Pons (tissue), 1 donor: ENCODE measurements at regions not wholly inside any gene's neighbourhood (a gene's known extent, or its start where the extent isn't known, plus 50 kb on each side); places are given as distances from the start of the nearest gene placed in this dataset.

Experiments used
- DNase-seq: peaks from one replicate; pipeline ENCODE4 v3.0.0-alpha.2; 2016; ENCODE audit warnings: low spot score

DNA sequence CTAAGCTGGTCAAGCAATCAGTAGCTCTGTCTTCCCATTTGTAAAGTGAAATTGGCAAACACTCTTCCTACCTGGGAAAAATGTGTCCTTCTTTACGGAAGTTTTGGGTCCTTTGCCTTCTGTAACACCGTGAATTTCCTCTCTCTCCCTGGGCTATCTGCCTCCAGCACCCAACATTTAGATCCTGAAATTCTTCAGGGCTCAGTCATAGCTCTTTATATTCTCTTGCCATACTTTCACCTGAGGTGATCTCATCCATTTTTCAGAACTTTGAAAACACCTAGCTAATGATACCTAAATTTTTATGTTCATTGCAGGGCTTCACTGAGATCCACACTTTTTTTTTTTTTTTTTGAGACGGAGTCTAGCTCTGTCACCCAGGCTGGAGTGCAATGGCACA is 1042.2 kb downstream of the DIAPH3 start:
- no peak for DNase-seq

DNA sequence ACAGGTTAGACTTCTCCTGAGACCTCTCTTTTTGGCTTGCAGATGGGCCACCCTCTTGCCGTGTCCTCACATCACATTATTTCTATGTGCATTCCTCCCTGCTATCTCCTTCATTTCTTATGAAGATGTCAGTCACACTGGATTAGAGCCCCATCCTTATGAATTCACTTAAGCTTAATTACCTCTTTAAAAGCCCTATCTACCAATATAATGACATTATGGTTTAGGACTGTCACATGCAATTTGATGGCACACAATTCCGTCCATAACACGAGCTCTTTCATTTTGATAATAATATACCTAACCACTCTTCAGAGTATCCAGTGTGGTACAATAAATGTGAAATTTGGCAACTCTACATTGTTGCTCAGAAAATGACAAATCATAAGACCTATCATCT is 1037.3 kb downstream of the DIAPH3 start:
- no peak for DNase-seq

DNA sequence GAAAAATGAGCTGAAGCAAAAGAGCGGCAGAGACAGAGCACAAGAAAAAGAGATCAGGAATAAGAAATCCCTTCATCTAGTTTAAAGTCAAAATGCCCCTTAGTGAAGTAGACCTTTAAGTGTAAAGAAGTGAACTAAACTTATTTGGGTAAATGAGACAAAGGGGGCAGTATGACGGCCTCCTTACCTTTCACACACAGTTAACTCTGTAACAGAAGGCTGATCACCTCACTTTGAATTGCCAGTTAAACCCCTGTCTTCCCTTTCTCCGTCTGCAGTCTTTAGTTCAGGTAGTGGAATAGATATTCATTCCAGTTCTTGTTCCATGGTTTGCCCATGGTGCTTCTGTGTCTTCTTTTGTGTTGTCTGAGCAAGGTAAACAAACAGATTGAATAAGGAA is 1029.8 kb downstream of the DIAPH3 start:
- DNase-seq: no peak

DNA sequence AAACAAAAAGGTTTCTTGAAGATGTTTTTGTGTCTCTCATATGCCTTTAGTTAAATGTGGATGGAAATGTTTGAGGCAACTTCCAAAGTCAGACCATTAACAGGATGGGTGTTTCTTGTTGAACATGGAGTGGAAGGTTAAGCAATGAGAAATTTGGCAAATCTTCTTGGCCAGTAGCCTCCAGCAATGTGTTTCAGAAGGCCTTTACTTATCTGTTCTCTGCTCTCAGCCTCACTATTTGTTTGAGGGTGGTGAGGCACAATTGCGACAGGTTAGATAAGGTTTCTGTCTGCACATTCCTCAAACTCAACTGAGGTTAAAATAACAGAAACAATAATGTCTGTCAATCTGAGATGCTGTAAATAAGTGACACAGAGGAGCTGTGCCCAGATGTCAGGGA is 1019.0 kb downstream of the DIAPH3 start:
- no peak for DNase-seq

DNA sequence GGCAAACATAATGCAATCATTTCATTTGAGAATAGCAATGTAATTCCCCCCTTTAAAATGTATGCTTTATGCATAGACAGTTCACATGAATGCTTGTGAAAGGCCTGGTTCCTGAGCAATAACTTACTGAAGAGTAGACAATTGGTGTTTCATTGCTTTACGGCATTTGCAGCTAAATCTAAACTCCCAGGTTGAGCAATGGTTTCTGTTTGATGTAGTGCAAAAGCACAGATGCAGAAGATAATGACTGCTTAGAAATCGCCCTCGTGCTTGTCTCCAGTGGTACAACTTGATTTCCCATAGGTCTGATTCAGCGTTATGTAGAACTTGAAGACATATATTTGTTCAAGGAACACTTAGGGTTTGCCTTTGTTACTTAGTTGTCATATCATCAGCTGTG is 1018.3 kb downstream of the DIAPH3 start:
- no peak for DNase-seq

DNA sequence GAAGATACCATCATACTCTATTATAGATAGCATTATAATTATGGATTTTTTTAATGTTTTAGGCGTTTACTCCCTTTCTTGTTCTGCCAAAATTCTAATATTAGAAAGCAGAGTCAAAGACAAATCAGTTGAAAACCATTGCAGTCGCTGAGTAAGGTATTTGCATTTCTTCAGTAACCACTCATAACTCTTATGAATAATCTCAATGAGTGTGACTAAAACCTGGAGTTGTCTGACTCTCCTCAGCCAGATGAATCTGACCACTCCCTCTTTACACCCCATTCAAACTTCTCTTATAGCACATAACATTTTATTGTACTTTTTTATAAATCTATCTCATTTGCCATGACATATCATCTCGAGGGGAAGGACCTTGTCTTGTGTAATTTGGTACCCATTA is 1006.5 kb downstream of the DIAPH3 start:
- DNase-seq: no peak

DNA sequence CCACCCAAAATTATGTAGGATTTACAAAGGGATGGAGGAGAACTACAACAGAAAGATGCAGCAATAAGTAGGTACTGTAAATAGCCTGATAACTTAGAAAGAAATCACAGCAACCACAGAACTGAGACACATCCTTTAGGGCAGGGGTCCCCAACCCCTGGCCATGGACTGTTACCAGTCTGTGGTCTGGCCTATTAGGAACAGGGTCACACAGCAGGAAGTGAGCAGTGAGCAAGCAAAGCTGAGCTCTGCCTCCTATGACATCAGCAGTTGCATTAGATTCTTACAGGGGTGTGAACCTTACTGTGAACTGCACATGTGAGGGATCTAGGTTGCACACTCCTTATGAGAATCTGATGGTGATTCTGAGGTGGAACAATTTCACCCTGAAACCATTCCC is 997.6 kb downstream of the DIAPH3 start:
- no peak for DNase-seq

DNA sequence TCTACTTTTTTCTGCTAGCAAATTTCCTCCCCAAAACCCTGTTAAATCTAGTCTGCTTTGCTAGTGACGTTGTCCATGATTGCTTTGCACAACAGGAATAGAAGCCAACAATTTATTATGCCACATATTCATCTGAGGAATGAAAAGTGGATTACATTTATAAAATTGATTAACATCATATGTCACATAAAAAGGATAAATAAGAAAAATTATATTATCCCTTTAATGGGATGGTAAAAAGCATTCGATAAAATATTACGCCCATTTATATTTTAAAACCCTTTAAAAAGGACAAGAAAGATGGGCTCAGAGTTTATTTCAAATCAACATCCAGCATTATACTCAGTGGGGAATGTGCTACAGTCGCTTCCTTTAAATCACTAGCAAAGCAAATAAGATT is 991.7 kb downstream of the DIAPH3 start:
- DNase-seq: no peak

DNA sequence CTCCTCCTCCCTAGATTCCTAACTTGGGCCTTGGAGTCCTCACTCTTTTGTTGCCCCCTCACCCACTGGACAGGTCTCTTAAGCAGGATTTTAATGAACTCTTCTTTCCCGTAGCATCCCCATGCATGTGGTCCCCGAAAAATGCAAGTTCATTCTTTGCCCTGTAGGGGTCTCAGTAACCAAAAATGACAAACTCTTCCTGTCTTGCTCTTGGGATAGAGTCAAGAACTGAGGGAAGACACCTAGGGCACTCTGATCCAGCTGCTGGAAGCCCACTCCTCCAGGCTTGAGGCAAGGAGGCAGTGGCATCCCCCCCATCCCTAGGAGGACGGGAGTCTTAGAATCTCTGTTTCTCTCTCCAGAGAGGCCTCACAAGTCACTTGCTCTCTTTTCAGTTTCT is 987.0 kb downstream of the DIAPH3 start:
- no peak for DNase-seq

DNA sequence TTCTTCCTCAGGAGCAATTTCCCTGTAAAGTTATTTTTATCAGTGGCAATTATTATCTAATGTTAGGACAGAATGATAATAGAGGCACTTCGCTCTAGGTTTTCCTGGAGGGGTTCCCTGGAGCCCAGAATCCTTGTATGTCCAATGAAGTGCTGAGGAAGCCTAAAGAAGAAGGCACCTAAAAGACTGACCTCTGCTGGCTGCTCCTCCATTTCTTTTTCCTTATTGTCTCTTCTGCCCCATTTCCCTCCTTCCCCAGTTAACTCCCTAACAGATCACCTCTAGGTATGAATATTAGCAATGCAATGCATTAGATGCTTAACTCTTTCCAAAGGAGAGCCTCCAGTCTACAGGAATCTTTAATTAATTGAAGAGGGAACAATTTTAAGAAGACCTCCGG is 985.4 kb downstream of the DIAPH3 start:
- DNase-seq: peak; percentile 12

DNA sequence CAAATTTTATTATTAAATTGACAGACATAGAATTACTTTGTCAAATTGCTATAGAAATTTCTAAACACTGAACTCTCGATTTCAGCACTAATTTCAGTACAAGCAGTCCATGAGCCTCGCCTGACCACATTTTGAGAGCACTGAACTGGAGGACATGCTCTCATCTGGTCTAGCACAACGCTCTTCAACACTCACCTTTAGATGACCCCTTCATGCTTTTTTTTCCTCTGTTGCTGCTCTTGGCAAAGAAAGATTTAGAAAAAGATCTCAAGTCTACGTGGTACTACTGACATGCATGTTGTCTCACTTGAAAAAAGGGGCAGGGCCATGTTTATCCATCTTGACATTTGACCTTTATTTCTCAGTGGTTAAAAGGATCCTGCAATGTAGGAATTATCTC is 981.5 kb downstream of the DIAPH3 start:
- no peak for DNase-seq

DNA sequence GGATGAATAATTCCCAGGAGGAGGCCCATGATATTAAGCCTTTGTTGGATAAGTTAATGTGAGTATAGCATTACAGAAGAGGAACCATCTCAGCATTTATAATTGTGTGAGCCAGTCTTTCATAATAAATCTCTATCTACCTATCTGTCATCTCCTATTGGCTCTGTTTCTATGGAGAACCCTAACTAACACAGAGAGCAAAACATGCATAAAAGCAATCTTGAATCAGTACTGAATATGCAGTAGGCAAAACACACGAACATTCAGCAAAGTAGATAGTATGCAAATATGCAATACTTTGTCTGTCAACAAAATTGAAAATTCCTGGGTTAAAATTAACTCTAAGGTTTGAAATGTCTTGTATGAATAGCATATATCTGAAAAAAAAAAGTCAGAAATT is 966.3 kb downstream of the DIAPH3 start:
- DNase-seq: no peak

DNA sequence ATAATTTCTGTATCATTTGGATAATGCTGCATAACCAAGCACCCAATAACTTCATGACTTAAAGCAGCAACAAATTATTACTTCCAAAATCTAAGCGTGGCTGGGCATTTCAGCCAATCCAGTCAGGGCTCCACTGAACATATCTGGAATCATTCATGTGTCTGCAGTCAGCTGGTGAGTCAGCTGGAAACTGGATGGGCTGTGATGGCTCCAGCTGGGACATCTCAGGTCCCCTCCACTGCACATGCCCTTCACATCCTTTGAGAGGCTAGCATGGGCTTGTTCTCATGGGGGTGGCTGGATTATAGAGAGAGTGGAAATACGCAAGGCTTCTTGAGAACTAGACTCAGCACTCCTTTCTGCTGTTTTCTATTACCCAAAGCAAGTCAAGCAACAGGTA is 961.9 kb downstream of the DIAPH3 start:
- no peak for DNase-seq

DNA sequence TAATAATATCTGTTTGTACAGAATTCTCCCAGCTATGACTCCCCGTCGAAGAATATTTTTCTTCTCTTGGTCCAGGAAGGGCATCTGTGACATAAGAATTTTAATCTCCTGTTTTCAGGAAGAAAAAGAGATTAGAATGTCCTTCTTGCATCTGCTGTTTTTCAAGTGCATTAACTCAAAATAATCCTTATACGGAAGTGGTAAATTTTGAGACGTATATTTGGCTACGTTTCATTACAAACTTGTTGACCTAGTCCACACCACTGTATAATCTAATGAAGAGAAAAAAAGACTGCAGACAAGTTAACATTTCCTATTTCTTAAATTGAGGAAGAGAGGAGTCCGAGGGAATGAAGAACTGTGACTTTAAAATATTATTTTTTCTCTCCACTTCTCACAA is 959.9 kb downstream of the DIAPH3 start:
- DNase-seq: no peak

DNA sequence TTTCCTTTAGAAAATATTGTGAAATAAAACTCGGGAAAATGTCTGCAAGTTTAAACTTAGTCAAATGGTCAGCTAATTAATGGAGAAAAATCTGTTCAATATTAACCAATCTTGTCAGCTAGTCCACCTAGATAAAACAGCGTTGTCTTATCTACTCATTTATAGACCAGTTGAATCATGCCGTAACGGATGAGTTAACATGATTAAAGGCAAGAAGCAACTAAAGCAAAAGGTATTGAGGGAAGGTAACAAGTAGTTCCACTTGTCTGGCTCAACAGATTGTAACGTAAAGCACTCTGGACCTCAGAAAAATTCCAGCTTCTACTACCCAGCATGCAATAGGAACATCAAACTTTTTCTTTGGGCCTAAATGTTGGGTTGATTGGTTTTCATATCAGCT is 958.2 kb downstream of the DIAPH3 start:
- DNase-seq: no peak

DNA sequence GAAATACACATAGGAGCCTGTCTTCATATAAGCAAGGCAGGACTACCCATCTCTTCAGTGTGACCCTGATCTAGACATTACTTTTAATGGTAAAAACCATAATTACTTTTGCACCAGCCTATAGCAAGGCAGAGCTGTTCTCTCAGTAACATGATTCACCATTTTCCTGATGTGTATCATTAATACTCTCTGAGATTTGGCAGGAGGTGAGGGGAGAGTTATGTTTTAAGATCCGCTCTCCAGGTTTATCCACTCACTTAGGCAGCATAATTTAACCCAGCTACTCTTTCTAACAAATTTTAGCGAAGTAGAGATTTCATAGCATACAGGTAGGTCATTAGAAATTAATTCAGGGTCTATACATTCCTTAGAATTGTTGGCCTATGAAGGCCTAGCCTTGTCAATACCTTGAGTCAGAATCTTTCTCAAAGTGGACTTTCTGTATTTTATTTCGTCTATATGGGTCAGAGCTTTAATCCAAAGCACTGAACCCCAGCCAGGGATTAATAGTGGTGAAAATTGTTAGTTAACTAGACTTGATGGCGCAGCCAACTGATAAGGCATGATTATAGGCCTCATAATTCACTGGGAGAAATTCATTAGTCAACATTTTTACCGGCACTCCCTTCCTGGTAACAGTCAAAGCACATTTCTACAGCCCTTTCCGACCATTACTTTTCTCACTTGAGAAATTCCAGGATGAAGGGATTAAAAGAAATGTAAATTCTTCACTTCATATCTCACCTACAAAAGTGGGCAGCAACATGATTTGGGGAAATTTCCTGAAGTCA is 955.1 kb downstream of the DIAPH3 start:
- no peak for DNase-seq

DNA sequence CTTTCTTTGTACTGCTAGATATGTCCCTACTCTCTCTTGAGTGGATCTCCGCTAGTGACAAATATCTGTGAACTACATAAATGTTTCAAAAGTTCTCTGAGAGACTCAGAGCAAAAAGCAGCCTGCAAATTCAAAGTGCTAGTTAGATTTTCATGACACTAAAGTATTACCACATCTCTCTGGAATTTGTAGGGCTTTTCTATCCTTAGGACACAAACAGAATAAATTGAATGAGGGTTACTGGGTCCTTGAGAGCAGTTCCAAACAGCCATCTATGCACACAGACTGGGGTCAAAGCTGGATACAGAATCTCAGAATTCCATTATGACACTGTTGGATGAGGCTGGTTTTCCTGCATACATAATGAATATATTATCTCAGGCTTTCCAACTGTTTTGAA is 953.2 kb downstream of the DIAPH3 start:
- no peak for DNase-seq

DNA sequence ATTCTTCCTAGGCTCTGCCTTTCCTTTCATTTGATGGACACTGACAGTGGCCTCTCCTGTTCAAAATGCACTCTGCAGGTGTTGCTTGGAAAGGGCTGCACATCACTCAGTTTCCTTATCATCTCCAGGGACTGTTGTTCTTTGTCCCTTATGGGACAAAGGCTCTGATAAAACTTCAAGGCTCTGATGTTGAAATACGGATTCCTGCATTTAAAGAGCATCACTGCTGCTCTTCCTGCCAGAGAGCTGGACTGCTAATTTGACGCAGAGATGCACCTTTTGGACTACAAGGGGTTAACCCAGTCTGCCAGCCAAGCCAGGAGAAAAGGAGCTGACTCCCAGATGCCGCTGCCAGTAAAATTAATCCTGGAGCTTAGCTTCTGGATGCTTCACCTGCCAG is 952.1 kb downstream of the DIAPH3 start:
- DNase-seq: no peak

DNA sequence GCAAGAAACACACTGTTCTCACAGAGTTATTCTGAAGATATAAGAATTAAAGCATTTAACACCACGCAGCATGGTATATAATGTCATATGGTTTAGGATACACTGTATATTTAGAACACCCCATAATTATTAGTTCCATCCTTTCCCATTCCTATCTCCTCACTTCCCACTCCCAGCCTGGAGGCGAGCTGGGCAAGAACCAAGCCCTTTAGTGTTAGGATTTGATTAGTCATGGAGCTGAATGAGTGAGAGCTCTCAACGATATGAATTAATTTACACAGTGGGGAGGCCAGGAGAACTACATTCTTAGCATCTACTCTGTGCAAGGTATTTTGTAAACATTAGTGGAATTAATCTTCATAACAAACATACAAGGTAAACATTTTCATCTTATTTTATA is 934.3 kb downstream of the DIAPH3 start:
- no peak for DNase-seq

DNA sequence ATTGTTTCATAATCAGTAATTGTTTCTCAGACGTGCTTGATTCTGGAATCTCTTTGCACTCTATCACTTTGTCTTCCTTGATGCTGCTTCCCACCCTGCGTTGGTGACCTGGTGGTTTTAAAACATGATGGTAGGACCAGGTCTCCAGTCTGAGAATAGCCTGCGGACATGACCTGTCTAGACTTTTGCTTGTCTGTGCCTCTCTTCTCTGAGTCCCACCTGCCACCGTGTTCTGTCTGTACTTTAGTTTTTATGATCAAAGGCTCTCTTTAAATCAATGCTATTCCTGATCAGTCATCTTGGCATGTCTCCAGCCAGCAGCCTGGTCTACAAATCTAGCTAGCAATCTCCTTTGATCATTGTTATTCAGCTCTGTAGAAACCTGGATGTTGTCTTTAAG is 933.9 kb downstream of the DIAPH3 start:
- no peak for DNase-seq

DNA sequence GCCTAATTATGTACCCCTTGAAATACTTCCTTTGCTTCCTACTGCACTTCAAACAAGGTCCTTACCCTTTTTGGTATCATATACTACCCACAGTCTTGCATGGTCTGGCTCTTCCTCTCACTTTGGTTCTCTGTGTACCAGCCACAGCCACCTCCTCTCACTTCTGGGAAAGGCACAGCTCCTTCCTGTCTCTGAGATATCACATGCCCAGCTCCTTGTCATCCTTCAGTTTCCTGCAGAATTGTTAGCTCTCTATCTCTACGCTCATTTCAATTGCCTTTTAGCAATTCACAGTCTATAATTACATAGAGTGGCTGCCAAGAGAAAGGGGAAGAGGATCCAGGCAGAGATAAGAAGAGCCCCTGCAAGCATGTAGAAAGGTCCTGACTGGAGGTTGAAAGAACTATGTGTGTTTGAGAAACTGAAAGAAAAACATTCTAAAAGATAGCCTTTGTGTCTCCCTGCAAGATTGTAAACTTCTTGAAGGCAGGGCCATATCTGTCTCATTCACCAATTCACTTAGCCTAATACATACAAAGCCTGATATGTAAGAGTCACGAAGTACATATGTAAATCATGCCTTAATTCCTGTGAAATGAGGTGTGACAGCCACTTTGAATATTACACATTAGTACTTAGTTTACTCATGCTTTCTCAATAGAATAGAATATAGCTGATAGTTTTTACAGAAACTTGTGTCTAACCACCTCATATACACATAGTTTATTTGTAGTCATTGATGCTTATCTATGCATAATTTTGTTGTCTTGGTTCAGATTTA is 933.1 kb downstream of the DIAPH3 start:
- no peak for DNase-seq

DNA sequence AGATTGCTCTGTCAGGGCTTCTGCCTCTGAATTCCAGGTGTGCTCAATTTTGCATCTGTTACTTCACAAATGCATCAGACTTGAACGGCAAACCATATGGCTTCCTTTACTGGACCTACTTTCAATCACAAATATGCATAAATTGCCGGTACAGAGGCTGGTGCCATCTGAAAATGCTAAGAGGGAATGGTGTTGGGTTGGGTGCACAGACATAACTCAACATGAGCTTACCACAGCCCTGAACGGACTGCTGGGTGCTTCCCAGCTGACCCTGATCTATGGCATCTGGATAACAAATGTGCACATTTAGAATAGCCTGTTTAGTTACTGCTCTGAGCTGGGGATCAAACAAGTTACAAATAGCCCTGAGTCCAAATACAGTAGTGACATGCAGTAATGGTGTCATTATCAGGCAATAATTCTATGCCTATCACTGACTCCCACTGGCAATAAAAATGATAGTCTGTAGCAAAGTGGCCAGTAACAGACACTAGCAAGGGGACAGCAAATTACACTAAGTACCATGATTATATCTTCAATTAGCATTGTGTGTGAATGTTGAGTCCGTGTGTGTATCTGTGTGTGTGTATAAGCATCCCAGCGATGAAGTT is 927.3 kb downstream of the DIAPH3 start:
- no peak for DNase-seq

DNA sequence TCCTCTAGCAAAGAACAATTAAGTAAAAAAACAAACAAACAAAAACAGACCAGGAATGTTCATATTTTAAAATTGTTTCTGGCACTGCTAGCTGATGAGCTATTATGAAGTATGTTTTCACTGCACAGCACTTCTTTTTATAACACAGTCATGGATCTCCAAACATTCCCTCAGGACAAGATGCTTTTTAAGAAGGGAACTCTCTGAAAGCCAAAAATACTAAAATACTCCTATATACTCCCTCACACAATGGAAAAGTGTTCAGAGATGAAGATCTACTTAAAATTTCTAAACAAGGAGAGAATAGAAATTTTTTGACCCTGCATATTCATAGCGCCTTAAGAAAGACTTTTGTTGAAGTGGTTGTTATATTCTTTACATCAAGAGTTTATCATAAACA is 926.8 kb downstream of the DIAPH3 start:
- DNase-seq: no peak
